COLO829 (cell line): ENCODE measurements at regions not wholly inside any gene's neighbourhood (a gene's known extent, or its start where the extent isn't known, plus 50 kb on each side); places are given as distances from the start of the nearest gene placed in this dataset.
"Not testable (repeated sequence)": the region's sequence is repeated elsewhere in the genome, so short reads cannot be mapped to it uniquely, and the experiment has no call there.

Experiments
- DNase-seq: peaks from one replicate; pipeline ENCODE4 v3.0.0; 2012; ENCODE audit warnings: low spot score

DNA sequence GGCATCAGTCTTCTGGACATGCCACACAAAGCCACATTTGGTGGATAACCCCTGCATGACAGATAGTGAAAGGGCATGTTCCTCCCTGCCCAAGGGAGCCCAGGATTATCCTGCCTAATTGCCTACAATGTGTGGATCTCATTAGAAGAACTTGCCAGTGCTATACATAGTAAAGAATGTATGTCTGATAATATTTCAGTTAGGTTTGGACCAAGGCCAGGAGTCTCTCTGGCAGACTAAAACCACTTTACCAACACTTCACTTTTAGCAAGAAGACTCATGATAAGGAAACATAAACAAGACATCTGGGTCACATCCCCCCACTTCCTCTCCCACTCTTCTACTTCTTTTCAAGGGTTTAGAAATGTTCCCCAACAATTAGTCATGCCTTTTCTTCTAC lies 196.7 kb downstream of the MTERF1 start:
- no peak for DNase-seq

DNA sequence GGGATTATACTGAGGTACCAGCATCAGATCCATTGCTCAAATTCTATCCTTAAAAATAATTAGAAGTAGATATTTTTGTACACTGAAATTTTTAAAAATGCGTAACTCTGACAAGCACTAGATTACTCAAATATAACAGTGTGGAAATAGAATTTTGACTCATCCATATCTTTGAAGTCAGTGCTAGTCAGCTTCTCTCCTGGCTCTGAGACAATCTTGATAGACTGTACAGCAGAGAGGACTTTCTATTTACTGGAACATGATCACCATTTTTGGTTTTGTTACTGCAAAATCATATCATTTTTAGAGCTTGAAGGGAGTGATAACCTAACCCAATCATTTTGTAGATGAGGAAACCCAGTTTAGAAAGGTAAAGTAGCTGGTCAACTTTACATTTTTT lies 195.0 kb downstream of the MTERF1 start:
- no peak for DNase-seq

DNA sequence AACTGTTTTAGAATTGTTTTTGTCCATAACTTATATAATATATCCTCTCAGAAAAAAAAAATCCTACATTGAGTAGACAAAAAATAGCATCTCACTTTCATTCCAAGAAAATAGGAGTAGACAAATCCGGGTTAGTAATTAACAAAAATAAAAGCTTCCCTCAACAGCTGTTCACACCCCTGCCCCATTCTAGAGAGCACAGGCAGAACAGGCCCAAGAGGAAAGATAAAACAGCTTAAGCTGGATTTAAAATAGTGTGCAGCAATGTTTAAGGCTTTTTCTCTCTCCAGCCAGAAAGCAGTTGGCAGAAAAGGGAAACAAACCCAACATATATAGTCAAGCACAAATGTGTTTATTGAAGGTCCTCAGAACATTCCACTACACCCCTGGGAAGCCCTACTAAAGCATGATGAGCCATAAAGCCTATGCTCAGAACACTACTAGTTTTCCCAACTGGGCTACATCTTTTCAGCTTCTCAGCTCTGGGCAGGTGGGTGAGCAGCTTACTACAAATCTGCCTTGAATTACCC lies 189.9 kb downstream of the MTERF1 start:
- DNase-seq, result no peak

DNA sequence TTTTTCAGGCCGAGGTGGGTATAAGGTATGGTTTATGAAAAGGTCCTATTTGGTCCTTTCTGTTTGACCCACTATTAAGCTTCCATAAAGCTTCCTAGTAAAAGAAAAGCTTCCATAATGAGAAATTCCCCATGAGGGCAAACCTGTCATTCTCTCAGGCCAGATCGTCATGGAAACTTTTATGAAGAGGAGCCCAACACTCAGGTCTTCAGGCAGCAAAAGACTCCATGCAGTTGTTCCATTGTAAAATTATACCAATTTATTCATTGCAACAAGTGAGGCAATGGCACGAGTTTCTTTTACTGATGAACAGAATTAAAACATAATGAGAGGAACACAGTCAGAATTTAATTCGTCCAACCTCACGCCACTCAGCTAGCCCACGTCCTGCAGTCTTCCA lies 188.6 kb downstream of the MTERF1 start:
- no peak for DNase-seq

DNA sequence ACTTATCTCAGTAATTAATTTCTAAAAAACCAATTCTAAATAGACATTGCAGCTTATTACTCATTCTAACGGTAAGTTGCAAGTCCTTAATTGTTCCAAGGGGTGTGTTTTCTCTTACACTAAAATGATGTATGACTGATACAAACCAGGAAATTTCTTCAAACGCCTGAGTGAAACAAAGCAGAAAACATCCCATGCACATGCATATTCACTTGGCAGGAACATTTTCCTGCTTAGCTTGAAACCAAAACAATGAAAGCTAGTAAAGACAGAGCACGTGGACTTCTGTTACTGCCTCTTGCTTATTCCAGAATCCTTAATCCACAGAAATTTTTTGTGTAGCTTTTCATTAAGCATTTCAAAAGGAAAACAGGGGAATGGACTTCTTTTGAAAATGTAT lies 187.7 kb downstream of the MTERF1 start:
- no peak for DNase-seq

DNA sequence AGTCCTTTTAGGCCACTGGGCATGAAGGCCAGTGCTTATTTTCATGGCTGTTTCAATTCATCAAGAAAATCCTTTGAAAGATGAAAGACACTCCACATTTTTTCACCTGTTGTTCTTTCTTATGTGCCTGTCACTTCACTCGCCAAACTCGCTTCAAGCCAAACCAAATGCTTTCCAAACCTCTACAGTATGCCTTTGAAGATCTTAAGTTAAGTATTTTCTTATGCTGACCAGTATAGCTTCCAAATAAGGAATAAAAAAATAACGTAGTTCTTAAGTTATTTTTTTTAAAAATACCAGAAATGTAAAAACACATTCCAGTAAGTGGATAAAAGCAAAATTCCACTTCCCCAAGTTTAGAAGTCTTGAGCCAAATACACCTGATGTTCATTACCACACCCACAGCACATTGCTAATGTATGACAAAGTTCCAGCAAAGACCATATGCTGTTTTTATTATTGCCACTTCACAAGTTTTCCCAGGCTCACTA lies 186.1 kb downstream of the MTERF1 start:
- DNase-seq, result no peak

DNA sequence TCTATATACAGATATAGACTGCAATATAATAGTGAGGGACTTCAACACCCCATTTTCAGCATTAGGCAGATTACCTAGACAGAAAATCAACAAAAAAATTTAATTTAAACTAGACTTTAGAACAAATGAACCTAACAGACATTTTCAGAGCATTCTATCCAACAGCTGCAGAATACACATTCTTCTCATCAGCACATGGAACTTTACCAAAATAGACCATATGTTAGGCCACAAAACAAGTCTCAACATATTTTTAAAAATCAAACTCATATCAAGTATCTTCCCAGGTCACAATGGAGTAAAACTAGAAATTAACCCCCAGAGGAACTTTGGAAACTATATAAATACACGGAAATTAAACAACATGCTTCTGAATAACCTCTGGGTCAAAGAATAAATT lies 169.6 kb downstream of the MTERF1 start:
- DNase-seq, result no peak

DNA sequence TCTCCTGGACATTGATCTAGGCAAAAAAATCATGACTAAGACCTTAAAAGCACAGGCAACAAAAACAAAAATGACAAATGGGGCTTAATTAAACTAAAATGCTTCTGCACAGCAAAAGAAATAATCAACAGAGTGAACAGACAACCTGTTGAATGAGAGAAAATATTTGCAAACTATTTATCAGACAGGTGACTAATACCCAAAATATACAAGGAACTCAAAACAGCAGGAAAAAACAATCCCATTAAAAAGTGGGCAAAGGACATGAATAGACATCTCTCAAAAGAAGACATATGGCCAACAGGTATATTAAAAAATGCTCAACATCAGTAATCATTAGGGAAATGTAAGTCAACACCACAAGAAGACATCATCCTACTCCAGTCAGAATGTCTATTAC lies 166.8 kb downstream of the MTERF1 start:
- no peak for DNase-seq

DNA sequence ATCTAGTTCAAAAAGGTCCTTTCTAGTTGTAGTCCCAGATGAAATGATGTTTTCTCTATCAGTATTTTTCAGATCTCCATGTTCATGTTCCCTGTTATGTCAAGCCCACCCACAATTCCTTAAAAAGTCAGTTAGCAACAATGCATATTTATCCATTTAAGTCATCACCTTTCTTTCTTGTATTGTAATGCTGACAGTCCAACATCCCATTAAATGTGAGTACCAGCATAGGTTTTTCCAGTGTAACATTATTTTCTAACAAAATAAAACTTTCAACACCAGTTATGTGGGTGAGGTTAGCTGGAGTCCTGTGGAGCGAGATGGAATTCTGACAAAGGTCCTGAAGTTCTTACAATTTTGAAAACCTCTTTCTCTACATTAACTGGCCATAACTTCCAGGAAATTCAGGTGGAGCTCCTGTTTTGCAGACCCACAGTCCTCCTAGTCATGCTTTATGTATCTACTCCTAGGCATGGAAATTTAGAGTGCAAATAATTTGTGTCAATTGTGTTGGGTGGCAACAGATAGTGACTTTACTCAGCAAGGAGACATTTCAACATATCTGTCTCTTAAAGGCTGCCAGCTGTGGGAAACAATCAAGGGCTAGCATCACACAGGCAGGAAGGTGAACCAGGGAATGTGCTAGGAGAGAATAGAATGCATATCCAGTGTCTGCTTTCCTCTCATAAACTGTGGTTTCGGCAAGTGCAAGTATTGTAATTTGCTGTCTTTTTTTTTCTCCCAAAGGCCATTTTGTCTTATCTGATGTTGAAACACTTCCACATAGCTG lies 162.6 kb downstream of the MTERF1 start:
- DNase-seq, result no peak

DNA sequence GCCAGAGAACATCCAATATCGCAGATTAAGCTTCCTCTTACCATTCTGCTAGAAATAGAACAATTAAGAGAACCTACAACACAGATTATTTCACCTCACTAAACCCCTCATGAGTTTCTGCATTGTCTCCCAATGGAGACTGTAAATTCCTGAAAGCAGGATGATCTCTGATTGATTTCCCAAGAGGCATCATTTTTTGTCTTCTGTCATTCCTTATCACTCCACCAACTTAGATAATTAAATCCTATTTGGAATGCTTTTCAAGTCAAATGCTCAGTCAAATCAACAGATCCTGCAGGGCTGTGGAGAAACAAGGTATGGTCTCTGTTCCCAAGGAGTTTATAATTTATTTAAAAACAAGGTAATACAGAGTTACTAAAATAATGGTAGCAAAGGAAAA lies 161.5 kb downstream of the MTERF1 start:
- DNase-seq, result no peak

DNA sequence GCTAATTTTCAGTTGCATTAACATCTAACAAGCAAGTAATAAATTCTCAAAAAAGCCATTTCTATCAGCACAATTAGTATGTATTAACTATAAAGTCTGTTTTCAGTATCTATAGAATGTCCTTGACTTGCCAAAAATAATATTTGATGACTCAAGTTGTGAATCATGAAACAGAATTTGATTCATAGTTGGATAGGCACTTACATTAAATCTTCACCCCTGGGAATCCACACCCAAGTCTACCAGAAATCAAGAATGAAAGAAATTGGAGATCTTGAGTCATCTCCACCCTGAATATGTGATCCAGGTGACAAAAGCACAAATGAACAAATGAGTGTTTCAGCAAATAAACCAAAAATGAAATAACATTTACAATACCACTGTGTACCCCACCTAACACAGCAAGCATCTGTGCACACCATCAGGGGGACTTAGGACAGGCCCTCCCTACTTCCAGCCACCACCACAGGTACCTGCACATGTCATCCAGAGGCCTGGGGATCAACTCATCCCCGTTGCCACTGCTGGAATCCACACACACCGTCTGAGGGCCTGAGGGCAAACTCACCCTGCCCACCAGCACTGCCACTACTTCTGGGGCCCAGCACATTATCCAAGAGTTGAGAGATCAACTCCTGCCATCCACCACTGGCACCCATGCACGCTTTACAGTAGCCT lies 160.1 kb downstream of the MTERF1 start:
- DNase-seq, result no peak

DNA sequence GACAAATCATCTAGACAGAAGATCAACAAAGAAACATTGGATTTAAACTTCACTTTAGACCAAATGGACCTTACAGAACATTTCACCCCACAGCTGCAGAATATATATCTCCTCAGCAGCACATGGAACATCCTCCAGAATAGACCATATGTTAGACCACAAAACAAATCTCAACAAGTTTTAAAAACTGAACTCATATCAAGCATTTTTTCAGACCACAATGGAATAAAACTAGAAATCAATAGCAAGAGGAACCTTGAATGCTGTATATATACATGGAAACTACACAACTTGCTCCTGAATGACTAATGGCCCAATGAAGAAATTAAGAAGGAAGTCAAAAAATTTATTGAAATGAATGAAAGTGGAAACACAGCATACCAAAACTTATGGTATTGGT lies 157.7 kb downstream of the MTERF1 start:
- DNase-seq, result no peak

DNA sequence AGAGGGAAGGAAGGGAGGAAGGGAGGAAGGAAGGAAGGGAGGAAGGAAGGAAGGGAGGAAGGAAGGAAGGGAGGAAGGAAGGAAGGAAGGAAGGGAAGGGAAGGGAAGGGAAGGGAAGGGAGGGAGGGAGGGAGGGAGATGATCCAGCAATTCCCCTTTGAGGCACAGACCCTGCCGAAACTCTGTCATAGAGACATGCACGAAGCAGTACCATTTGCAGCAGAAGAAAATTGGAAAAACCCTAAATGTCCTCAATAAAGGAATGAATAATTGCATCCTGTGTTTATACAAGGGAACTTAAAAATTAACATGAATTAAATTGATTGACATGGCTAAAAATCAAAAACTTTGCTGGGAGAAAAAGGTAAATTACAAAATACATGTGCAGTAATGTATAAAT lies 151.5 kb downstream of the MTERF1 start:
- not testable (repeated sequence) for DNase-seq

DNA sequence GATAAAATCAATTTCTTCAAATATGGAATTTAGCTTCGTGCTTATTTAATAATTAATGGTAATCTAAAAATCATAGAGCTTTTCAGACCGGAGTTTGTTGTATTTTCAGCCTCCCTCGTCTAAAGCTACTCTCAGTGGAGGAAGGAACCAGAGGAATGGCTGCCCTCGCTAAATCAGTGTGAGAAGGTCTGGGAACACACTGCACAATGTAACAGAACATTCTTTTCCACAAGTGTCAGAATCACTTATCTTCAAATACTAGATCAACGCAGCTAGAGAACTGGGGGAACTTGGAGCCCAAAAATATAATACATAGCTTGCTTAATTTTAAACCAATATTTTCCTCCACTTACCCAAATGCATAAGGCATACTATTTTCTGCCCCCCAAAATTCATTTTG lies 148.5 kb downstream of the MTERF1 start:
- DNase-seq, result no peak

DNA sequence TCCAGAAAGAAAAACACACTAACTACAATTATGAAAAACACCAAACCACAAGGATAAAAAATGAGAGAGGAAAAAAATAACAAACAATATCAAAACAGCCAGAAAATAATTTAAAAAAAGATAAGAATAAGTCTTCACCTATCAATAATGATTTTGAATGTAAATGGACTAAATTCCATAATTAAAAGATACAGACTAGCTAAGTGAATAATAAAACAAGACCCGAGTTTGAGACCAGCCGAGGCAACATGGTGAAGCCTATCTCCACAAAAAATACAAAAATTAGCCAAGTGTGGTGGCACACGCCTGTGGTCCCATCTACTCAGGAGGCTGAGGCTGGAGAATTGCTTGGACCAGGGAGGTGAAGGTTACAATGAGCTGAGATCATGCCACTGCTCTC lies 131.1 kb downstream of the MTERF1 start:
- no peak for DNase-seq

DNA sequence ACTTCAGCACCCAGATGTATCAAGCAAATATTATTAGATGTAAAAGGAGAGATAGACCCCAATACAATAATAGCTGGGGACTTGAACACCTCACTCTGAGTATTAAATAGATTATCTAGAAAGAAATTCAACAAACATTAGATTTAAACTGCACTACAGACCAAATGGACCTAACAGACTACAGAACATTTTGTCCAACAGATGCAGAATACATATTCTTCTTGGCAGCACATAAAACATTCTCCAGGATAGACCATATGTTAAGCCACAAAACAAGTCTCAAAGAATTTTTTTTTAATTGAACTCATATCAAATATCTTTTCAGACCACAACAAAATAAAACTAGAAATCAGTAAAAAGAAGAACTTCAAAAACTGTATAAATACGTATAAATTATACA lies 130.4 kb downstream of the MTERF1 start:
- no peak for DNase-seq

DNA sequence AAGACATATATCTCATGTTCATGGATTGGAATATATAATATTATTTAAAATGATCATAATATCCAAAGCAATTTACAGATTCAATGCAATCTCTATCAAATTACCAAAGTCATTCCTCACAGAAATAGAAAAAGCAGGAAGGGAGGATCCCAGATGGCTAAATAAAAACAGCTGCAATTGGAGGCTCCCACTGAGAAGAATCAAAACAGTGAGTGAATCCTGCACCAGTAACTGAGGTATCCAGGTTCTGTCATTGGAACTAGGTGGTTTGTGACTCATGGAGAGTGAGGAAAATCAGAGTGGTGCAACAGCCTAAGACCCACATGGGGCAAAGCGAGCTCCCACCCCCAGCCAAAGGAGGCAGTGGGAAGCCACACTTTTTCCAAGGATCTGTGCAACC lies 128.4 kb downstream of the MTERF1 start:
- no peak for DNase-seq

DNA sequence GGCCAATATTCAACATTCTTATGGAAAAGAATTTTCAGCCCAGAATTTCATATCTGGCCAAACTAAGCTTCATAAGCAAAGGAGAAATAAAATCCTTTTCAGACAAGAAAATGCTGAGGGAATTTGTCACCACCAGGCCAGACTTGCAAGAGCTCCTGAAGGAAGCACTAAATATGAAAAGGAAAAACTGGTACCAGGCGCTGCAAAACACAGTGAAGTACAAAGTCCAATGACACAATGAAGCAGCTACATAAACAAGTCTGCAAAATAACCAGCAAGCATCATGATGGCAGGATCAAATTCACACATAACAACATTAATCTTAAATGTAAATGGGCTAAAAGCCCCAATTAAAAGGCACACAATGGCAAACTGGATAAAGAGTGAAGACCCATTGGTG lies 126.2 kb downstream of the MTERF1 start:
- DNase-seq, result not testable (repeated sequence)

DNA sequence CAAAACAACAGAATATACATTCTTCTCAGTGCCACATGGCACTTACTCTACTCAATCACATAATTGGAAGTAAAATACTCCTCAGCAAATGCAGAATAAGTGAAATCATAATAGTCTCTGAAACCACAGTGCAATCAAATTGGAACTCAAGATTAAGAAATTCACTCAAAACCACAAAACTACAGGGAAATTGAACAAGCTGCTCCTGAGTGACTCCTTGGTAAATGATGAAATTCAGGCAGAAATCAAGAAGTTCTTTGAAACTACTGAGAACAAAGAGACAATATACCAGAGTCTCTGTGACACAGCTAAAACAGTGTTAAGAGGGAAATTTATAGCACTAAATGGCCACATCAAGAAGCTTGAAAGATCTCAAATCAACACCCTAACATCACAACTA lies 125.4 kb downstream of the MTERF1 start:
- not testable (repeated sequence) for DNase-seq

DNA sequence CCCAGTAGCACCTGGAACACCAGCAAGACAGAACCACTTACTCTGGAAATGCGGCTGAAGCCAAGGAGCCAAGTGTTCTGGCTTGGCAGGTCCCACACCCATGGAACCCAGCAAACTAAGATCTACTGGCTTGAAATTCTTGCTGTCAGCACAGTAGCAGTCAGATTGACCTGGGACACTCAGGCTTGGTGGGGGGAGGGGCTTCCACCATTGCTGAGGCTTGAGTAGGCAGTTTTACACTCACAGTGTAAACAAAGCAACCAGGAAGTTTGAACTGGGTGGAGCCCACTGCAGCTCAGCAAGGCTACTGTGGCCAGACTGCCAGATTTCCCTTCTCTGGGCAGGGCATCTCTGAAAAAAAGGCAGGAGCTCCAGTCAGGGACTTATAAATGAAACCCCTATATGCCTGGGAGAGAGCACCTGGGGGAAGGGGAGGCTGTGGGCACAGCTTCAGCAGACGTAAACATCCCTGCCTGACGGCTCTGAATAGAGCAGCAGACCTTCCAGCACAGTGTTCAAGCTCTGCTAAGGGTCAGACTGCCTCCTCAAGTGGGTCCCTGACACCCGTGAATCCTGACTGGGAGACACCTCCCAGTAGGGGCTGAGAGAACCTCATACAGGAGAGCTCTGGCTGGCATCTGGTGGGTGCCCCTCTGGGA lies 121.2 kb downstream of the MTERF1 start:
- no peak for DNase-seq

DNA sequence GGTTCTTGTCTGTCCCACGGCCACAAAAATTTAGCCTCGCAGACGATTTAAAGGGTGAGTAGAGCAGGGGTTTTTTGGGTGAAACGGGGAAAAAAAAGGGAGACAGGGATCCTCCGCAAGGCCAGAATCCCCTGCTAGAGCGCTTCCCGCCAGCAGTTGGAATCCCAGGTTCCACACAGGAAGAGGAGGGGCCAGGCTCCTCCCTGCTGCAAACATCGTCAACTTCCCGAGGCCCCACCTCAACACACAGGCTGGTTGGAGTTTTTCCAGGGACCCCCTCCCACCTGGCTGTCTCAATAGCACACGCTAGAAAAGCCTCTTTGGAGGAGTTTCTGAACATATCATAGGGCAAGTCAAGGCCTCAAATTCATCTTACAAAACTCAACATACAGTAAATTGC lies 112.7 kb downstream of the MTERF1 start:
- DNase-seq, result no peak

DNA sequence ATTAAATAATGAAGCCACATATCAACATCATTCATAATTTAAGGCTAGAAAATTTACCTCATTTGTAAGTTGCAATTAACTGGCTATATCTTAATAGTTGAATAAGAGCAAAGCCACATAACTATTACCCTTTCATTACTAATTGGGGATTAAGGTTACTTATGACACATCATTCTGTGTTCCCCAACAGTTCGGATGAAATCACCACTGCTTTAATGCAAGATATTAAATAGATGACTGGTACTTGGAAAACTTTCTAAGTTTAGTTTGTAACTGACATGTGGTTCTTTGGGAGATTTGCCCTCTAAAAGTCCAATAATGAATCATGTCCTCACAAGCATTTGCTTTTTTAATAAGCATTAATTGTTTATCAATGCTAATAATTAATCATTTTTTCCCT lies 109.1 kb downstream of the MTERF1 start:
- DNase-seq, result no peak
